ENCODE measurements at regions not wholly inside any gene's neighbourhood (a gene's known extent, or its start where the extent isn't known, plus 50 kb on each side); places are given as distances from the start of the nearest gene placed in this dataset.
A peak's percentile ranks its signal among the peaks of the same experiment; 100 is the strongest.

DNA sequence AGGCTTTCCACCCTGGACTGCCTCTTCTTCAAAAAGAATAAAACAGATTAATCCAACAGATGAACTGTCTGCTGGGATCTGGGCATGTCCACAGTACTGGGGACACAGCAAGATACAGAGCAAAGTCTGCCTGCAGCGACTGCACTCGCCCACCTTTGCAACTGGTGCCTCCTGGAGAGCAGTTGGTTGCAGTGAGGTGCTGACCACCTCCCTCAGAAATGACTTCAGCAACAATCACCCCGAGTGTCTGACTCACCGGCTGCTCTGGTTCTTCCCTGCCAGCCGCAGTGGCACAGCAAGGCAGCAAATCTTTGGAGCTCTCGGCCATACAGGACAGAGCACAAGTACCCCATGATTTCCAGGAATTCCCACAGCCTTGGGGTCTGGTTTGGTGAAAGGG, 179.7 kb downstream of the ANAPC1 start:
- Histone ChIP-seq H3K36me3 (ENCODE audit: control insufficient read depth in 2 of 3, insufficient read depth in 3 of 3, low read length in 3 of 3) (no peaks in the 10 kb centered on the region), H3K27me3 (ENCODE audit: control insufficient read depth, insufficient read depth, low read length) (no peaks in the 10 kb centered on the region), H3K4me1 (ENCODE audit: control insufficient read depth in 2 of 3, insufficient read depth in 2 of 3, low read depth in 1 of 3, low read length in 3 of 3) (peaks cover 0 to 11% (median 8%) of the 10 kb centered on the region in 3 donors), H3K27ac (ENCODE audit: low read depth in 2 of 2, low read length in 2 of 2) (no peak overlapping the region), H3K9ac (ENCODE audit: low read length in 3 of 3) (no peak overlapping the region), H3K9me3 (ENCODE audit: control insufficient read depth in 2 of 3, insufficient read depth in 1 of 3, low read length in 3 of 3) (no peaks in the 10 kb centered on the region), H3K4me3 (ENCODE audit: low read length in 3 of 3) (no peak overlapping the region)
- DNase-seq (peak in 1 of 5 donors; percentile 26), FAIRE-seq (no peak)
- TF ChIP-seq, protein P1, sequence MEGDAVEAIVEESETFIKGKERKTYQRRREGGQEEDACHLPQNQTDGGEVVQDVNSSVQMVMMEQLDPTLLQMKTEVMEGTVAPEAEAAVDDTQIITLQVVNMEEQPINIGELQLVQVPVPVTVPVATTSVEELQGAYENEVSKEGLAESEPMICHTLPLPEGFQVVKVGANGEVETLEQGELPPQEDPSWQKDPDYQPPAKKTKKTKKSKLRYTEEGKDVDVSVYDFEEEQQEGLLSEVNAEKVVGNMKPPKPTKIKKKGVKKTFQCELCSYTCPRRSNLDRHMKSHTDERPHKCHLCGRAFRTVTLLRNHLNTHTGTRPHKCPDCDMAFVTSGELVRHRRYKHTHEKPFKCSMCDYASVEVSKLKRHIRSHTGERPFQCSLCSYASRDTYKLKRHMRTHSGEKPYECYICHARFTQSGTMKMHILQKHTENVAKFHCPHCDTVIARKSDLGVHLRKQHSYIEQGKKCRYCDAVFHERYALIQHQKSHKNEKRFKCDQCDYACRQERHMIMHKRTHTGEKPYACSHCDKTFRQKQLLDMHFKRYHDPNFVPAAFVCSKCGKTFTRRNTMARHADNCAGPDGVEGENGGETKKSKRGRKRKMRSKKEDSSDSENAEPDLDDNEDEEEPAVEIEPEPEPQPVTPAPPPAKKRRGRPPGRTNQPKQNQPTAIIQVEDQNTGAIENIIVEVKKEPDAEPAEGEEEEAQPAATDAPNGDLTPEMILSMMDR (IDR thresholded peaks at IDR 0.05; ENCODE audit: borderline replicate concordance, extremely low read depth, insufficient read depth) = no peak
- intact Hi-C loops (cut with DNase I) = no loop called here

DNA sequence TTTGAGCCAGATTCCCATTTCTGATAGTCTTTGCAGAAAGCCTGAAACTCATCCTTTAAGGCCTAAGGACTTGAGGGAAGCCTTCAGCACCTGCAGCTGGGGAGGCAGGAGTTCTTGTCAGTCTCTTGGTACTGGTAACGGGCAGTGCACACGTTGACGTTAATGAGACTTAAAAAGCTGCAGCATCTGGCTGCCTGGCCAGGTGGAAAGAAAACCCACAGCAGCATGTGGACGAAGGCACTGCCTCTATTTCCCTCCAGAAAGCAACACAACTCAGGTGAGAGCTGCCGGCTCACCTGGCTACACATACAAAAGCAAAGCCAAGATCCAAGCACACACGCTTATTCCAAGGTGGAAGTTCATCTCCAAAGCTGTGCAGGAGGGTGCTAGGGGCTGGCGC, 178.8 kb downstream of the ANAPC1 start:
- H3K9me3 ChIP-seq (ENCODE audit: control insufficient read depth in 2 of 3, insufficient read depth in 1 of 3, low read length in 3 of 3) = no peaks in the 10 kb centered on the region
- no peak overlapping the region for H3K9ac ChIP-seq (ENCODE audit: low read length in 3 of 3)
- peak overlapping the region; percentile 41 to 59 for H3K27ac ChIP-seq (ENCODE audit: low read depth in 2 of 2, low read length in 2 of 2)
- TF ChIP-seq, protein P1 (IDR thresholded peaks at IDR 0.05; ENCODE audit: borderline replicate concordance, extremely low read depth, insufficient read depth) = no peak
- no peaks in the 10 kb centered on the region for H3K36me3 ChIP-seq (ENCODE audit: control insufficient read depth in 2 of 3, insufficient read depth in 3 of 3, low read length in 3 of 3)
- intact Hi-C loops (cut with DNase I) = no loop called here
- FAIRE-seq = no peak
- no peak for DNase-seq
- no peaks in the 10 kb centered on the region for H3K27me3 ChIP-seq (ENCODE audit: control insufficient read depth, insufficient read depth, low read length)
- no peak overlapping the region for H3K4me3 ChIP-seq (ENCODE audit: low read length in 3 of 3)
- peaks cover 0 to 11% (median 8%) of the 10 kb centered on the region in 3 donors for H3K4me1 ChIP-seq (ENCODE audit: control insufficient read depth in 2 of 3, insufficient read depth in 2 of 3, low read depth in 1 of 3, low read length in 3 of 3)

DNA sequence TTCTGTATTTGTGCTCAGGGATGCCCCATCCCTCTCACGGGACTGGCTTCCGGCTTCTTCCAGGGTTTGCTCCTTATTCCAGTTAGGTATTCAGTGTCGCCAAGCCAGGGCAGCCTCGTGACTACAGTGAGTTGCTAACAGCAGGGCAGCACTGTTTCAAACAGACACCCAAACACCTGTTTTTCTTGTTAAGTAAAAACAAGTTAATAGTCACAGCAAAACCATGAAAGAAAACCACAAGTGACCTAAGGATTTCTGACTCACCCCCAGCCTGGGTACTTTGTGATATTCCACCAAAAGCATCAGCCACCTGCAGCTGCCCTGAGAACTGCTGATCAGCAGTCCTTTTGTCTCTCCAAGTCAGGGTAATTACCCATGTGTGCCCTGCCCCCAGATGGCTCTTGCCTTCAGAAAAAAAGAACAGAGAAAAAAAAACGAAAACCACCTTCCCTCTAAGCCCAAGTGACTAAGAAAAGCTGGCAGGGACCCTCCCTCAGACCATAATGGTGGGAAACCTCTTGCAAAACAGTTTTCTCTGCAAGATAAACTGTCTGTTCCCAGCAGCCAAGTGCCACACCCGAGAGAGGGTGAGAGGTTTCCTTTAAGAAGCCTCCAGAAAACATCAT, 178.2 kb downstream of the ANAPC1 start:
- H3K9ac ChIP-seq (ENCODE audit: low read length in 3 of 3) = no peak overlapping the region
- peak; percentile 58 to 93 (median 73) for DNase-seq
- peak overlapping the region; percentile 41 to 59 for H3K27ac ChIP-seq (ENCODE audit: low read depth in 2 of 2, low read length in 2 of 2)

More for the DNA sequence above, 178.2 kb downstream of the ANAPC1 start:
- no peaks in the 10 kb centered on the region for H3K27me3 ChIP-seq (ENCODE audit: control insufficient read depth, insufficient read depth, low read length)
- peaks cover 0 to 11% (median 8%) of the 10 kb centered on the region in 3 donors for H3K4me1 ChIP-seq (ENCODE audit: control insufficient read depth in 2 of 3, insufficient read depth in 2 of 3, low read depth in 1 of 3, low read length in 3 of 3)
- intact Hi-C loops (cut with DNase I) = no loop called here
- H3K4me3 ChIP-seq (ENCODE audit: low read length in 3 of 3) = no peak overlapping the region
- H3K36me3 ChIP-seq (ENCODE audit: control insufficient read depth in 2 of 3, insufficient read depth in 3 of 3, low read length in 3 of 3) = no peaks in the 10 kb centered on the region
- no peaks in the 10 kb centered on the region for H3K9me3 ChIP-seq (ENCODE audit: control insufficient read depth in 2 of 3, insufficient read depth in 1 of 3, low read length in 3 of 3)
- FAIRE-seq = no peak
- TF ChIP-seq, protein P1 (IDR thresholded peaks at IDR 0.05; ENCODE audit: borderline replicate concordance, extremely low read depth, insufficient read depth) = no peak

All from kidney (tissue), 13 donors.